K562 (cell line): ENCODE measurements at regions not wholly inside any gene's neighbourhood (a gene's known extent, or its start where the extent isn't known, plus 50 kb on each side); places are given as distances from the start of the nearest gene placed in this dataset.

Experiments
- ATAC-seq: fragments of 200-7000 bp; cut with Tn5 transposase; 3 replicates; pipeline ENCODE4 v1.9.1; 2020; ENCODE audit warnings: moderate library complexity
- BruUV-seq: library from RNA; stranded (reverse); fragments of 400-500 nt; replicated peaks from 2 replicates; lab custom pipeline; 2021; lab: Mats Ljungman, UMichigan
- CTCF ChIA-PET: fragments of 300-600 bp; formaldehyde crosslinking; extraction: SDS; loops from one replicate; lab custom pipeline; 2021; ENCODE audit warnings: low intra/inter-chr PET ratio; lab: Yijun Ruan, JAX
- POLR2A ChIA-PET: fragments of 300-600, 350-650 bp; sonication (Branson Sonifier 250); formaldehyde crosslinking; extraction: SDS; loops from one replicate; lab custom pipeline; 2021; ENCODE audit warnings: antibody characterized with exemption, inconsistent platforms; lab: Yijun Ruan, JAX
- DNase-seq, 4 experiments: peaks; one replicate each; pipeline versions ENCODE4 v3.0.0 to v3.0.0-alpha.2; 2011 to 2018; ENCODE audit warnings: low spot score in 3 of 4, mixed read lengths in 3 of 4; ENCODE audit errors: extremely low read depth in 1 of 4
- FAIRE-seq: peaks from 2 replicates; lab custom pipeline; 2011; peaks lifted over from hg19 to GRCh38; lab: Jason Lieb, UNC
- H2AFZ ChIP-seq: 2 replicates; pipeline ENCODE4 v1.6.0; 2011; ENCODE audit warnings: low read depth, low read length, control low read depth, inconsistent platforms
- H3K27ac ChIP-seq: fragments of 200-600 bp; 3 replicates; pipeline ENCODE4 v1.8.0; 2011; ENCODE audit warnings: low read depth, mild to moderate bottlenecking, control low read depth, inconsistent platforms, low read length, moderate library complexity, mixed read lengths; ENCODE audit errors: extremely low read depth
- H3K27me3 ChIP-seq, 2 experiments: fragments of 300-600 bp in 1 of 2; 2 replicates in 1 of 2; 3 replicates in 1 of 2; pipeline versions ENCODE4 v1.6.0 to v1.8.0; 2011; ENCODE audit warnings: inconsistent platforms in 2 of 2, low read length in 2 of 2, mild to moderate bottlenecking in 1 of 2, mixed read lengths in 1 of 2, moderate library complexity in 1 of 2; ENCODE audit not compliant: control insufficient read depth in 2 of 2, insufficient read depth in 2 of 2
- H3K36me3 ChIP-seq: fragments of 300-600 bp; 3 replicates; pipeline ENCODE4 v1.8.0; 2011; ENCODE audit warnings: mild to moderate bottlenecking, low read length, inconsistent platforms; ENCODE audit not compliant: control insufficient read depth, insufficient read depth
- H3K4me1 ChIP-seq, 2 experiments: fragments of 200-600 bp in 1 of 2; replicated peaks in 1 of 2; 2 replicates in 1 of 2; 3 replicates in 1 of 2; pipeline versions ENCODE4 v1.5.1 to v1.8.0; 2011; ENCODE audit warnings: inconsistent platforms in 2 of 2, low read length in 2 of 2, mild to moderate bottlenecking in 1 of 2, mixed read lengths in 1 of 2, moderate library complexity in 1 of 2; ENCODE audit not compliant: control insufficient read depth in 2 of 2, insufficient read depth in 2 of 2
- H3K4me2 ChIP-seq: 2 replicates; pipeline ENCODE4 v1.6.1; 2011; ENCODE audit warnings: low read length, control low read depth, inconsistent platforms, mixed read lengths; ENCODE audit not compliant: insufficient read depth
- H3K4me3 ChIP-seq: fragments of 200-600 bp; sonication (generic), shearing (Covaris generic); 2 replicates; pipeline ENCODE4 v1.5.1; 2016; ENCODE audit warnings: control low read depth, inconsistent platforms
- H3K79me2 ChIP-seq: fragments of 200-600 bp; 3 replicates; pipeline ENCODE4 v1.8.0; 2011; ENCODE audit warnings: low read length, inconsistent platforms; ENCODE audit not compliant: control insufficient read depth, insufficient read depth
- H3K9ac ChIP-seq, 2 experiments: 2 replicates each; pipeline versions ENCODE4 v1.6.0 to v1.6.1; 2011; ENCODE audit warnings: low read depth in 2 of 2, low read length in 2 of 2, control low read depth in 1 of 2, inconsistent platforms in 1 of 2, mild to moderate bottlenecking in 1 of 2, mixed read lengths in 1 of 2; ENCODE audit not compliant: insufficient read depth in 1 of 2
- H3K9me1 ChIP-seq: one replicate; pipeline ENCODE4 v1.6.0; 2011; ENCODE audit warnings: inconsistent platforms, mild to moderate bottlenecking, low read length, moderate library complexity; ENCODE audit not compliant: control insufficient read depth, insufficient read depth
- H3K9me3 ChIP-seq: replicated peaks from 2 replicates; pipeline ENCODE4 v1.5.1; 2011; ENCODE audit warnings: low read depth, low read length, inconsistent platforms; ENCODE audit not compliant: control insufficient read depth, insufficient read depth
- H4K20me1 ChIP-seq: replicated peaks from 2 replicates; pipeline ENCODE4 v1.6.1; 2011; ENCODE audit warnings: low read length, inconsistent platforms, mixed read lengths; ENCODE audit not compliant: control insufficient read depth, insufficient read depth
- ARID4B ChIP-seq: sonication (generic); formaldehyde crosslinking; IDR thresholded peaks from 2 replicates; pipeline ENCODE4 v1.8.0; 2022; ENCODE audit warnings: mild to moderate bottlenecking, missing genetic modification reagents
- CBFA2T2 ChIP-seq: fragments of 450-650 bp; conservative IDR thresholded peaks from 2 replicates; pipeline ENCODE4 v1.6.1; 2017; ENCODE audit warnings: mild to moderate bottlenecking
- CREB1 ChIP-seq, 2 experiments: sonication (generic) in 1 of 2; formaldehyde crosslinking in 1 of 2; IDR thresholded peaks; 2 replicates each; pipeline versions ENCODE4 v1.6.1 to v1.8.0; 2012 to 2022; ENCODE audit warnings: inconsistent platforms in 1 of 2, mild to moderate bottlenecking in 1 of 2, missing genetic modification reagents in 1 of 2, moderate library complexity in 1 of 2
- ELF4 ChIP-seq: fragments of 450-650 bp; formaldehyde crosslinking; IDR thresholded peaks from 2 replicates; pipeline ENCODE4 v1.4.0; 2022; ENCODE audit warnings: missing genetic modification characterization
- NR1H2 ChIP-seq: sonication (generic); formaldehyde crosslinking; IDR thresholded peaks from 2 replicates; pipeline ENCODE4 v1.4.0; 2020; ENCODE audit warnings: mild to moderate bottlenecking, missing genetic modification reagents
- ZC3H8 ChIP-seq: fragments of 450-650 bp; IDR thresholded peaks from 2 replicates; pipeline ENCODE4 v1.6.1; 2017
- ZNF57 ChIP-seq: fragments of 450-650 bp; formaldehyde crosslinking; IDR thresholded peaks from 2 replicates; pipeline ENCODE4 v1.4.0; 2020; ENCODE audit warnings: mild to moderate bottlenecking, moderate library complexity
- in situ Hi-C: fragments of 300-500 bp; cut with MboI; formaldehyde crosslinking; loops from 4 replicates; pipeline ENCODE4 v1.15.0; 2018; ENCODE audit warnings: inconsistent platforms, mixed read lengths
- intact Hi-C: fragments of 100-400 bp; cut with micrococcal nuclease; formaldehyde crosslinking; loops from 2 replicates; pipeline ENCODE4 v1.14.2; 2022

GRCh38 chr5:117041926-117042595 is 467.4 kb upstream of the SEMA6A start (continued):
- no peak for TF ChIP-seq ARID4B (CRISPR knock-in tag)
- no peak for TF ChIP-seq ZC3H8
- TF ChIP-seq, all 486 proteins: peak for 0

- no TSS peak for BruUV-seq
- ChIA-PET POLR2A (no interaction called here), CTCF (no interaction called here)
- H3K79me2 ChIP-seq: no peaks in the 10 kb centered on the region
- intact Hi-C loops: no loop called here
- no peak for FAIRE-seq
- no peaks in the 10 kb centered on the region for H3K9me3 ChIP-seq
- H2AFZ ChIP-seq: no peak overlapping the region
- H3K27ac ChIP-seq: no peak overlapping the region
- in situ Hi-C loops: no loop called here
- no peaks in the 10 kb centered on the region for H3K27me3 ChIP-seq
- no peak for ATAC-seq
- no peak overlapping the region for H3K4me2 ChIP-seq
- H3K9ac ChIP-seq: no peak overlapping the region
- H3K4me1 ChIP-seq: no peaks in the 10 kb centered on the region
- H3K36me3 ChIP-seq: no peaks in the 10 kb centered on the region
- DNase-seq: no peak
- no peaks in the 10 kb centered on the region for H4K20me1 ChIP-seq
- H3K4me3 ChIP-seq: no peak overlapping the region
- TF ChIP-seq ELF4 (no peak), NR1H2 (CRISPR knock-in tag) (no peak), CBFA2T2 (no peak), CREB1 (IDR thresholded peaks at IDR 0.05) (no peak), CREB1 (CRISPR knock-in tag; IDR thresholded peaks at IDR 0.05) (no peak), ZNF57 (no peak)
- no peaks in the 10 kb centered on the region for H3K9me1 ChIP-seq
These were observed 464.4 kb upstream of the SEMA6A start for GRCh38 chr5:117039035-117039434.
